Suppressor macrophage treated with lipopolysaccharide for 1 hour (primary cell): ENCODE measurements at regions not wholly inside any gene's neighbourhood (a gene's known extent, or its start where the extent isn't known, plus 50 kb on each side); places are given as distances from the start of the nearest gene placed in this dataset.
"Not testable (repeated sequence)": the region's sequence is repeated elsewhere in the genome, so short reads cannot be mapped to it uniquely, and the experiment has no call there.

Experiments used
- DNase-seq, 3 donors: peaks; one replicate each; pipeline ENCODE4 v3.0.0-alpha.2; 2020 to 2022

GRCh38 chr2:207328944-207329386 lies 163.2 kb upstream of the KLF7 start:
- peak in 2 of 3 donors; percentile 19 to 27 for DNase-seq

- DNase-seq, result peak; percentile 87 to 96 (median 93)
Measured at GRCh38 chr2:207330912-207331311, 165.2 kb upstream of the KLF7 start.

GRCh38 chr2:207331674-207332073 lies 165.9 kb upstream of the KLF7 start:
- DNase-seq, result peak in 1 of 3 donors; percentile 16

- DNase-seq, result peak; percentile 67 to 93 (median 88)
Measured at GRCh38 chr2:207332480-207333212, 166.9 kb upstream of the KLF7 start.

- peak in 1 of 3 donors; percentile 22 for DNase-seq
Measured at GRCh38 chr2:207333599-207334300, 168.0 kb upstream of the KLF7 start.

GRCh38 chr2:207334301-207334623 lies 168.5 kb upstream of the KLF7 start:
- no peak for DNase-seq

GRCh38 chr2:207334624-207335371 lies 169.1 kb upstream of the KLF7 start:
- peak; percentile 96 to 99 (median 97) for DNase-seq

- peak; percentile 86 to 91 (median 87) for DNase-seq
Measured at GRCh38 chr2:207337234-207338219, 171.8 kb upstream of the KLF7 start.

GRCh38 chr2:207338220-207338607 lies 172.5 kb upstream of the KLF7 start:
- DNase-seq, result peak in 2 of 3 donors; percentile 79 to 83

- peak in 1 of 3 donors; percentile 16 for DNase-seq
Measured at GRCh38 chr2:207338610-207339009, 172.9 kb upstream of the KLF7 start.

GRCh38 chr2:207341112-207341750 lies 175.5 kb upstream of the KLF7 start:
- peak in 1 of 3 donors; percentile 11 for DNase-seq

GRCh38 chr2:207341804-207342203 lies 176.1 kb upstream of the KLF7 start:
- peak in 1 of 3 donors; percentile 17 for DNase-seq

- DNase-seq, result not testable (repeated sequence)
Measured at GRCh38 chr2:207344596-207345394, 179.0 kb upstream of the KLF7 start.

- DNase-seq, result no peak
Measured at GRCh38 chr2:207351171-207351570, 178.6 kb upstream of the CREB1 start.

GRCh38 chr2:207352978-207353671 lies 176.6 kb upstream of the CREB1 start:
- DNase-seq, result no peak

- no peak for DNase-seq
Measured at GRCh38 chr2:207353836-207354235, 175.9 kb upstream of the CREB1 start.

- DNase-seq, result no peak
Measured at GRCh38 chr2:207354462-207354861, 175.3 kb upstream of the CREB1 start.

- DNase-seq, result peak; percentile 58 to 71 (median 70)
Measured at GRCh38 chr2:207356567-207356966, 173.2 kb upstream of the CREB1 start.

GRCh38 chr2:207357216-207357615 lies 172.5 kb upstream of the CREB1 start:
- no peak for DNase-seq

GRCh38 chr2:207362716-207363115 lies 167.0 kb upstream of the CREB1 start:
- no peak for DNase-seq
